Fibroblast of mammary gland (primary cell): ENCODE measurements at regions not wholly inside any gene's neighbourhood (a gene's known extent, or its start where the extent isn't known, plus 50 kb on each side); places are given as distances from the start of the nearest gene placed in this dataset.

Experiments used
- DNase-seq: peaks from one replicate; pipeline ENCODE4 v3.0.0-alpha.2; 2010; ENCODE audit warnings: low read depth
- H3K4me3 ChIP-seq: 2 replicates; pipeline ENCODE4 v1.5.1; 2011; ENCODE audit warnings: low read depth, mild to moderate bottlenecking, low read length, moderate library complexity; ENCODE audit not compliant: control insufficient read depth
- CTCF ChIP-seq: conservative IDR thresholded peaks from 2 replicates; pipeline ENCODE4 v1.5.1; 2011; ENCODE audit warnings: low read depth, low read length, inconsistent platforms; ENCODE audit not compliant: control insufficient read depth, insufficient read depth

GRCh38 chr5:171668097-171668412, 117.6 kb upstream of the SMIM23 start:
- no peak overlapping the region for H3K4me3 ChIP-seq
- TF ChIP-seq CTCF, result no peak
- no peak for DNase-seq

GRCh38 chr5:171669571-171669970, 116.0 kb upstream of the SMIM23 start:
- no peak for TF ChIP-seq CTCF
- no peak overlapping the region for H3K4me3 ChIP-seq
- no peak for DNase-seq

- no peak overlapping the region for H3K4me3 ChIP-seq
- no peak for TF ChIP-seq CTCF
- DNase-seq, result no peak
Measured at GRCh38 chr5:171672556-171672955, 113.1 kb upstream of the SMIM23 start.

- DNase-seq, result peak; percentile 17
- TF ChIP-seq CTCF, result no peak
Measured at GRCh38 chr5:171673328-171673727, 112.3 kb upstream of the SMIM23 start.

GRCh38 chr5:171673840-171674239, 111.8 kb upstream of the SMIM23 start:
- no peak for TF ChIP-seq CTCF
- no peak overlapping the region for H3K4me3 ChIP-seq
- no peak for DNase-seq

More at GRCh38 chr5:171673328-171673727, 112.3 kb upstream of the SMIM23 start:
- no peak overlapping the region for H3K4me3 ChIP-seq

GRCh38 chr5:171675511-171675910, 110.1 kb upstream of the SMIM23 start:
- TF ChIP-seq CTCF, result no peak
- DNase-seq, result no peak
- no peak overlapping the region for H3K4me3 ChIP-seq

GRCh38 chr5:171676286-171676944, 109.2 kb upstream of the SMIM23 start:
- TF ChIP-seq CTCF, result no peak

More at GRCh38 chr5:171676286-171676944, 109.2 kb upstream of the SMIM23 start:
- H3K4me3 ChIP-seq, result no peak overlapping the region
- DNase-seq, result no peak
